ENCODE measurements at regions not wholly inside any gene's neighbourhood (a gene's known extent, or its start where the extent isn't known, plus 50 kb on each side); places are given as distances from the start of the nearest gene placed in this dataset.

GRCh38 chr4:59024257-59024656 is 1914.1 kb upstream of the IGFBP7 start:
- Histone ChIP-seq H3K4me3 (no peak overlapping the region), H3K9me2 (replicated peaks; ENCODE audit: insufficient read depth) (no peaks in the 10 kb centered on the region), H2AFZ (no peak overlapping the region), H3K4me1 (ENCODE audit: insufficient read depth) (no peaks in the 10 kb centered on the region), H3K79me2 (no peaks in the 10 kb centered on the region), H3K4me2 (no peak overlapping the region), H3K27me3 (no peaks in the 10 kb centered on the region), H4K20me1 (ENCODE audit: insufficient read depth, poor library complexity, severe bottlenecking) (no peaks in the 10 kb centered on the region), H3K36me3 (replicated peaks; ENCODE audit: insufficient read depth, low read depth) (no peaks in the 10 kb centered on the region), H3K9me3 (ENCODE audit: low read depth) (no peaks in the 10 kb centered on the region), H3K27ac (no peak overlapping the region)
- DNase-seq (ENCODE audit: low spot score): no peak
- TF ChIP-seq CTCF (IDR thresholded peaks at IDR 0.05; ENCODE audit: poor library complexity) (no peak), EZH2phosphoT487 (IDR thresholded peaks at IDR 0.05; ENCODE audit: low read depth, severe bottlenecking, unreplicated experiment) (no peak), EZH2 (IDR thresholded peaks at IDR 0.05; ENCODE audit: borderline replicate concordance) (no peak)

GRCh38 chr4:59037812-59038211 is 1927.6 kb upstream of the IGFBP7 start:
- TF ChIP-seq EZH2phosphoT487 (IDR thresholded peaks at IDR 0.05; ENCODE audit: low read depth, severe bottlenecking, unreplicated experiment) (no peak), CTCF (IDR thresholded peaks at IDR 0.05; ENCODE audit: poor library complexity) (no peak), EZH2 (IDR thresholded peaks at IDR 0.05; ENCODE audit: borderline replicate concordance) (no peak)
- no peak overlapping the region for H3K4me2 ChIP-seq
- no peaks in the 10 kb centered on the region for H3K9me3 ChIP-seq (ENCODE audit: low read depth)
- peaks cover 4% of the 10 kb centered on the region for H3K9me2 ChIP-seq (replicated peaks; ENCODE audit: insufficient read depth)
- no peak for DNase-seq (ENCODE audit: low spot score)
- H2AFZ ChIP-seq: no peak overlapping the region
- H3K27me3 ChIP-seq: no peaks in the 10 kb centered on the region
- no peak overlapping the region for H3K27ac ChIP-seq
- no peaks in the 10 kb centered on the region for H3K36me3 ChIP-seq (replicated peaks; ENCODE audit: insufficient read depth, low read depth)
- H4K20me1 ChIP-seq (ENCODE audit: insufficient read depth, poor library complexity, severe bottlenecking): no peaks in the 10 kb centered on the region
- H3K4me3 ChIP-seq: no peak overlapping the region
- H3K79me2 ChIP-seq: no peaks in the 10 kb centered on the region
- 64% methylated on average over 1 of the region's 1 CpG for WGBS (ENCODE audit: low lambda C conversion rate, missing lambda C conversion rate)
- no peaks in the 10 kb centered on the region for H3K4me1 ChIP-seq (ENCODE audit: insufficient read depth)

- H3K4me1 ChIP-seq (ENCODE audit: insufficient read depth): no peaks in the 10 kb centered on the region
- no peaks in the 10 kb centered on the region for H3K36me3 ChIP-seq (replicated peaks; ENCODE audit: insufficient read depth, low read depth)
- no peaks in the 10 kb centered on the region for H3K79me2 ChIP-seq
- no peak overlapping the region for H3K4me2 ChIP-seq
- no peak overlapping the region for H2AFZ ChIP-seq
- H3K9me2 ChIP-seq (replicated peaks; ENCODE audit: insufficient read depth): peaks cover 4% of the 10 kb centered on the region
- no peak for DNase-seq (ENCODE audit: low spot score)
- H3K9me3 ChIP-seq (ENCODE audit: low read depth): no peaks in the 10 kb centered on the region
- H3K27me3 ChIP-seq: no peaks in the 10 kb centered on the region
- H3K27ac ChIP-seq: no peak overlapping the region
- no peak overlapping the region for H3K4me3 ChIP-seq
- TF ChIP-seq CTCF (IDR thresholded peaks at IDR 0.05; ENCODE audit: poor library complexity) (no peak), EZH2phosphoT487 (IDR thresholded peaks at IDR 0.05; ENCODE audit: low read depth, severe bottlenecking, unreplicated experiment) (no peak), EZH2 (IDR thresholded peaks at IDR 0.05; ENCODE audit: borderline replicate concordance) (no peak)
- WGBS (ENCODE audit: low lambda C conversion rate, missing lambda C conversion rate): 97% methylated on average over 6 of the region's 6 CpGs
- H4K20me1 ChIP-seq (ENCODE audit: insufficient read depth, poor library complexity, severe bottlenecking): no peaks in the 10 kb centered on the region
Observed at GRCh38 chr4:59039046-59039445, 1928.9 kb upstream of the IGFBP7 start.

- H3K9me3 ChIP-seq (ENCODE audit: low read depth): no peaks in the 10 kb centered on the region
- H3K4me3 ChIP-seq: no peak overlapping the region
- H3K27ac ChIP-seq: no peak overlapping the region
- no peak for DNase-seq (ENCODE audit: low spot score)
- H4K20me1 ChIP-seq (ENCODE audit: insufficient read depth, poor library complexity, severe bottlenecking): no peaks in the 10 kb centered on the region
- H3K4me2 ChIP-seq: peak overlapping the region; percentile 63
- WGBS (ENCODE audit: low lambda C conversion rate, missing lambda C conversion rate): 60% methylated on average over 5 of the region's 5 CpGs
- no peaks in the 10 kb centered on the region for H3K36me3 ChIP-seq (replicated peaks; ENCODE audit: insufficient read depth, low read depth)
- peaks cover 4% of the 10 kb centered on the region for H3K9me2 ChIP-seq (replicated peaks; ENCODE audit: insufficient read depth)
- H3K27me3 ChIP-seq: no peaks in the 10 kb centered on the region
- H2AFZ ChIP-seq: peak overlapping the region; percentile 27
- TF ChIP-seq EZH2phosphoT487 (IDR thresholded peaks at IDR 0.05; ENCODE audit: low read depth, severe bottlenecking, unreplicated experiment) (no peak), EZH2 (IDR thresholded peaks at IDR 0.05; ENCODE audit: borderline replicate concordance) (no peak), CTCF (IDR thresholded peaks at IDR 0.05; ENCODE audit: poor library complexity) (no peak)
- H3K79me2 ChIP-seq: no peaks in the 10 kb centered on the region
- H3K4me1 ChIP-seq (ENCODE audit: insufficient read depth): no peaks in the 10 kb centered on the region
Observed at GRCh38 chr4:59044286-59044900, 1934.2 kb upstream of the IGFBP7 start.

Data from hepatocyte (in vitro differentiated cells).